Parathyroid adenoma (tissue), 2 donors: ENCODE measurements at regions not wholly inside any gene's neighbourhood (a gene's known extent, or its start where the extent isn't known, plus 50 kb on each side); places are given as distances from the start of the nearest gene placed in this dataset.

Experiments used
- H2AFZ ChIP-seq: fragments of 300-600 bp; sonication (generic); one replicate; pipeline ENCODE4 v1.7.0; 2017; ENCODE audit warnings: antibody characterized with exemption, mild to moderate bottlenecking
- H3K27ac ChIP-seq: fragments of 300-600 bp; sonication (generic); one replicate; pipeline ENCODE4 v1.7.0; 2017
- H3K27me3 ChIP-seq: fragments of 300-600 bp; sonication (generic); one replicate; pipeline ENCODE4 v1.7.0; 2017; ENCODE audit warnings: low read length; ENCODE audit not compliant: control insufficient read depth, insufficient read depth
- H3K36me3 ChIP-seq: fragments of 300-600 bp; sonication (generic); one replicate; pipeline ENCODE4 v1.7.0; 2017; ENCODE audit warnings: low read length; ENCODE audit not compliant: control insufficient read depth, insufficient read depth
- H3K4me1 ChIP-seq: fragments of 300-600 bp; sonication (generic); one replicate; pipeline ENCODE4 v1.7.0; 2017; ENCODE audit warnings: control low read depth
- H3K4me2 ChIP-seq: fragments of 300-600 bp; sonication (generic); one replicate; pipeline ENCODE4 v1.7.0; 2017; ENCODE audit warnings: low read length
- H3K4me3 ChIP-seq: fragments of 300-600 bp; sonication (generic); one replicate; pipeline ENCODE4 v1.7.0; 2017; ENCODE audit warnings: low read depth, low read length
- H3K79me2 ChIP-seq: fragments of 300-600 bp; sonication (generic); one replicate; pipeline ENCODE4 v1.7.0; 2017; ENCODE audit warnings: control low read depth
- H3K9ac ChIP-seq: fragments of 300-600 bp; sonication (generic); one replicate; pipeline ENCODE4 v1.7.0; 2017; ENCODE audit warnings: mild to moderate bottlenecking
- H3K9me3 ChIP-seq: fragments of 300-600 bp; sonication (generic); one replicate; pipeline ENCODE4 v1.7.0; 2017; ENCODE audit warnings: low read length; ENCODE audit not compliant: control insufficient read depth
- CTCF ChIP-seq: fragments of 300-600 bp; sonication (generic); IDR thresholded peaks from one replicate; pipeline ENCODE4 v1.7.0; 2017; ENCODE audit warnings: antibody characterized with exemption, mild to moderate bottlenecking
- donor health status: primary hyperparathyroidism.

- H2AFZ ChIP-seq = no peak overlapping the region
- TF ChIP-seq CTCF = no peak
- H3K4me2 ChIP-seq = no peak overlapping the region
- H3K9ac ChIP-seq = no peak overlapping the region
- H3K79me2 ChIP-seq = no peaks in the 10 kb centered on the region
- no peaks in the 10 kb centered on the region for H3K4me1 ChIP-seq
- H3K4me3 ChIP-seq = no peak overlapping the region
- no peaks in the 10 kb centered on the region for H3K27me3 ChIP-seq
- no peak overlapping the region for H3K27ac ChIP-seq
- H3K9me3 ChIP-seq = no peaks in the 10 kb centered on the region
- no peaks in the 10 kb centered on the region for H3K36me3 ChIP-seq
These were observed 90.2 kb upstream of the ITGB1 start for GRCh38 chr10:33048223-33048622.

GRCh38 chr10:33047655-33048054, 89.6 kb upstream of the ITGB1 start:
- H2AFZ ChIP-seq = no peak overlapping the region
- no peak overlapping the region for H3K9ac ChIP-seq
- no peak overlapping the region for H3K4me3 ChIP-seq
- no peaks in the 10 kb centered on the region for H3K36me3 ChIP-seq
- H3K79me2 ChIP-seq = no peaks in the 10 kb centered on the region
- no peaks in the 10 kb centered on the region for H3K9me3 ChIP-seq
- no peak overlapping the region for H3K27ac ChIP-seq
- no peaks in the 10 kb centered on the region for H3K4me1 ChIP-seq
- H3K27me3 ChIP-seq = no peaks in the 10 kb centered on the region
- no peak overlapping the region for H3K4me2 ChIP-seq
- TF ChIP-seq CTCF = no peak

- Histone ChIP-seq H3K9me3 (no peaks in the 10 kb centered on the region), H3K4me3 (no peak overlapping the region), H3K36me3 (no peaks in the 10 kb centered on the region), H3K9ac (no peak overlapping the region), H3K4me1 (no peaks in the 10 kb centered on the region), H3K27ac (no peak overlapping the region), H3K4me2 (no peak overlapping the region), H3K79me2 (no peaks in the 10 kb centered on the region), H3K27me3 (no peaks in the 10 kb centered on the region), H2AFZ (no peak overlapping the region)
- no peak for TF ChIP-seq CTCF
These were observed 88.8 kb upstream of the ITGB1 start for GRCh38 chr10:33046792-33047191.

- H3K4me2 ChIP-seq = no peak overlapping the region
- no peak for TF ChIP-seq CTCF
- H3K27ac ChIP-seq = no peak overlapping the region
These were observed 87.4 kb upstream of the ITGB1 start for GRCh38 chr10:33045421-33045820.

GRCh38 chr10:33042565-33042964, 84.5 kb upstream of the ITGB1 start:
- no peaks in the 10 kb centered on the region for H3K79me2 ChIP-seq
- no peak overlapping the region for H3K27ac ChIP-seq
- H3K4me1 ChIP-seq = no peaks in the 10 kb centered on the region
- H2AFZ ChIP-seq = no peak overlapping the region
- H3K4me3 ChIP-seq = no peak overlapping the region
- H3K36me3 ChIP-seq = no peaks in the 10 kb centered on the region
- TF ChIP-seq CTCF = no peak
- no peaks in the 10 kb centered on the region for H3K9me3 ChIP-seq
- no peak overlapping the region for H3K4me2 ChIP-seq
- H3K27me3 ChIP-seq = no peaks in the 10 kb centered on the region
- H3K9ac ChIP-seq = no peak overlapping the region

More at GRCh38 chr10:33045421-33045820, 87.4 kb upstream of the ITGB1 start:
- Histone ChIP-seq H3K36me3 (no peaks in the 10 kb centered on the region), H2AFZ (no peak overlapping the region), H3K4me1 (no peaks in the 10 kb centered on the region), H3K4me3 (no peak overlapping the region), H3K9ac (no peak overlapping the region), H3K9me3 (no peaks in the 10 kb centered on the region), H3K79me2 (no peaks in the 10 kb centered on the region), H3K27me3 (no peaks in the 10 kb centered on the region)
